NCI-H1048 (cell line): ENCODE measurements at regions not wholly inside any gene's neighbourhood (a gene's known extent, or its start where the extent isn't known, plus 50 kb on each side); places are given as distances from the start of the nearest gene placed in this dataset.

Experiments used
- DNase-seq: peaks from one replicate; lab custom pipeline; 2025; lab: John Stamatoyannopoulos, UW

GRCh38 chr10:128497660-128498377 is 371.6 kb upstream of the MKI67 start:
- no peak for DNase-seq

- no peak for DNase-seq
These were observed 372.1 kb upstream of the MKI67 start for GRCh38 chr10:128498378-128498730.

- no peak for DNase-seq
These were observed 372.5 kb upstream of the MKI67 start for GRCh38 chr10:128498746-128499145.

GRCh38 chr10:128499486-128499885 is 373.3 kb upstream of the MKI67 start:
- DNase-seq: no peak

- DNase-seq: no peak
These were observed 373.7 kb upstream of the MKI67 start for GRCh38 chr10:128499956-128500355.

GRCh38 chr10:128500642-128501041 is 374.4 kb upstream of the MKI67 start:
- no peak for DNase-seq

GRCh38 chr10:128505346-128505745 is 379.1 kb upstream of the MKI67 start:
- no peak for DNase-seq

DNA sequence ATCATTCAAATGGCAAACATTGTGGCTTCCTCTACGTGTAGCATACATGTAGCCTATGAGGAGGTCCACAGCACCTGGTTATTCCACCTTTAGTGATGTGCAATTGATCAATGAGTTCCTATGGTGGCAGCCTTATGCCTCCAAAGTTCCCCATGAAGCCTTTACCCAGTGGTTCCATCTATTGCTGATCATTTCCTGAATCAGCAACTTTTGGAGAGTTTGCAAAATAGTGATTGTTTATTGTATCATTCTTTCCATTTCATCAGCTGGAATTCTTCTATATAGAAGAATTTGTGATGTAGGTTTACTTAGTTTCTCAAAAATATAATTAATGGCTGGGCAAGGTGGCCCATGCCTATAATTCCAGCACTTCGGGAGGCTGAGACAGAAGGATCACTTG is 380.2 kb upstream of the MKI67 start:
- no peak for DNase-seq

DNA sequence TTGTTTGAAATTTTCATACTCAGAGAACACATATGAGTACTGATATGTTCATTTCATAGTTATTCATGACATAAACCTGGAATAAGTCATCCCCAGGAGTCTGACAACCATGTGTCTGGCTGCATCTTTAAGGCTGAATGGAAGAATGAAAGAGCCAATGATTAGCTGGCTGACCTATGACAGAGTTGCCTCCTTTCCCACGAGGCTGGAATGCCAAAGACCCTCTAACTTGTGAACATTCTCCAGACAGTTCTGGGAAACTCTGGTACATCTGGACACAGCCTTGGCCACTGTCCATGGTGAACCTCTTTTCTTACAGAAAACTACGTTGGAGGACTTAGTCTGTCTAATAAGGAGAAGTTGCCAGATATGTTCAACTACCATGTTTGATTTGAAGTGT is 380.8 kb upstream of the MKI67 start:
- DNase-seq: no peak

DNA sequence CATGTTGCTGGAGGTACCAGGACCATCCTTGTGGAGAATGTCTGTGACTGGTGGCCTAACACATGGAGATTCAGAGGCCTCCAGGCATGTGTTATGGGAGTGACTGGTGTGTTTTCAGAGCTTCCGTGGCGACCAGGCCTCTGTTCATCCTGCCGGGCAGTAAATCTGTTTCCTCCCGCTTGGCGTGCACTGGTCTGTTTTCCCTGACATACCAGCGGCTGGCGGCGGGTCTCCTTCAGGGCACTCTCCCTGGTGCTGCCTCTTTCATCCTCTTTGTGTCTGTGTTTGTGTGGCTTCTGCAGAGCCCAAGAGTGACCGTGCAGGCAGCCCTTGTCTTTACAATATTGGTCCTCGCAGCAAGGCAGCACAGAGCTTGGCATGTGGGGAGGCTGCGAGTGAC is 385.1 kb upstream of the MKI67 start:
- DNase-seq: no peak

DNA sequence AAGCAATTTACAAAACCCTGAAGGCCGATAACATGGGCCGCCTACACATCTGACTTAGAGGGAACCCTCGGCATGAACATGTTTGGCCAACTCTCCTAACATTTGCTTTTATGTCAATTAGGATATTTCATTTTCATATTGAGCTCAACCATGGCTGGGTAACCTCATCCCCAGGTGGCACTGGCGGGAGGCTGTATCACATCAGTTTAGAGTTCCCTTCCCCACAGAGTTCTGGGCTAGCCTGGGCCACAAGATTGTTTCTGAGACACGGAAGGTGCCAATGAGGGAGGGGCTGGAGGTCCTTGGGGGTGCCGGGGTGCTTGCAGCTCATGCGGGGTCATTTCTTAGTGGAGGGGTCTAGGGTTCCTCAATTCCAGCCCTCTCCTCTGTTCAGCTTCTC is 386.5 kb upstream of the MKI67 start:
- DNase-seq: no peak

- no peak for DNase-seq
These were observed 388.3 kb upstream of the MKI67 start for GRCh38 chr10:128514536-128514935.

GRCh38 chr10:128516180-128516579 is 390.0 kb upstream of the MKI67 start:
- no peak for DNase-seq

- DNase-seq: no peak
These were observed 390.9 kb upstream of the MKI67 start for GRCh38 chr10:128517167-128517566.

DNA sequence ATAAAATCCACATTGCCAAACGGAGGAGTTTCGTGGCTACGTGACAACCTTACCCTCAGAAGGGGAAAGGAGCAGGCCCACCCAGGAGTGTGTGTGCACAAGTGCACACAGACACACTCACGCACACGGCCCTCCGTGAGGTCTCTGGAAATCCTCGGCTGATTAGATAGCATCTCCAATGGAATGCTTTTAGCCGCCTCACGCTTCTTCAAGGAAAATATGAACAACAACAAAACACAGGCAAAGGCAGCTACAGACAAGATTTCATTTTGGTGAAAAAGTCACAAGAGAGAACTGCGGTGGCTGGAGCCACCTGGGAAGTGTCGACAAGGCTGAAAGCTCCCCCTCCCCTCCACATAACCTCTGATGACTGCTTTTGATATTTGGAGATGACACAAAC is 391.8 kb upstream of the MKI67 start:
- DNase-seq: no peak

DNA sequence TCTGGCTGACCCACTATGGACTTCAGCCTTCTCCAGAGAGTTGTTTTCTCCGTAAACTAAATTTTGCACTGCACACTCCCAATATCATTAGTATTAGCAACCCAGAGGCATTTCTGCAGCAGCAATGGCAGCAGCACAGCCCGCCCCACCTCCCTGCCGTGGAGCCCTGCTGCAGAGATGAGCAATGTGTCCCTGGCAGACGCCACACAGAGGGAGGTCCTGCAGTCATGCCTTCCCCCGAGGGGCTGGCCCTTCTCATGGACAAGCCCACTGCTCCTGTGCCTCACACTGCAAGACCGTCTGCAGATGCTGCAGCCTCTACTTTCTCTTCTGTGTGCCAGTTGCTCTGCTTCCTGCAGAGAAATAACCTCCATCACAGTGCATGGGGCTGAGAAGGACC is 393.4 kb upstream of the MKI67 start:
- no peak for DNase-seq

DNA sequence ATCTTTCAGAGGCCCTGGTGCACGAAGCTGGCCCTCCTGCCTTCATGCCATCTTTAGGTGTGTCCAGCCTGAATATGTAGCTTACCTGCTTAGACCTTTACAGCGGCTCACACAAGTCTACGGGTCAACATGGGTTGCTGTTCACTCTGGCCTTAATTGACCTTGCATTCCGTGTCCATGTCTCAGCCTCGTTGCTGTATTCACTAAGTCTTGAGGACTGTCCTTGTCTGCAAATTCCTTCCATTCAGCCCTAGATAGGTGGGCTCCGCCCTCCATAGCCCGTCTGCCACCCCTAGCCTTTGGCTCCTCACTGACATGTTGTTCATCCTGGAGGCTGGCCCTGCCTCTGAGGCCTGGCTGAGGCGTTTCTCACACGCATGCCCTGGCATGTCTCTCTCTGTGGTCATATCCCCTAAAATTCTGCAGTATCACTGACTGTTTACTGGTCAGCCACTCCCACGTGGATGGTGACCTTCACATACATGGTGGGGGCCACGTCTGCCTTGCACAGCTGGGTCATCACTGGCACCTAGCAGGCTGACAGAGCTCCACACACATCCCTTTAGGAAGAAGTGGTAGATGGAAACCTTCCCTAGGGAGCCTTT is 394.1 kb upstream of the MKI67 start:
- DNase-seq: no peak

GRCh38 chr10:128522551-128523308 is 396.5 kb upstream of the MKI67 start:
- no peak for DNase-seq

DNA sequence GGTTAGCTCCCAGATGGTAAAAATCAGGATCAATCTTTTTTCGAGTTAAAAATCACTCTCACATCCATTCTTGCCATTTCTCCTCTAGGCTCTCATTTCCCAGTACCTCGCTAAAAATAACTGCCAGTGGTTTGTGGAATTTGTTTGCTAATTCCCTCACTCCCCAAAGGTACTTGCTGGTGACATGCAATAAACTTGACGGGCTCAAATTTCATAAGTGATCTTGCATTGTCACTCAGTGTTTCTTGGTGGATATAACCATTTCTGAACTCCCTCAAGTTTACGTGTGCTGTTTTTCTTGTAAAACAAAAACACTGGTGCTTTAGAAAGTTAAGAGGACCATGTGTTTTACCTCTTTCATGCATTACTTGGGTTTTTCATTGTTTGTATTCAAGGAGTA is 399.2 kb upstream of the MKI67 start:
- no peak for DNase-seq

GRCh38 chr10:128525936-128526335 is 399.7 kb upstream of the MKI67 start:
- no peak for DNase-seq

DNA sequence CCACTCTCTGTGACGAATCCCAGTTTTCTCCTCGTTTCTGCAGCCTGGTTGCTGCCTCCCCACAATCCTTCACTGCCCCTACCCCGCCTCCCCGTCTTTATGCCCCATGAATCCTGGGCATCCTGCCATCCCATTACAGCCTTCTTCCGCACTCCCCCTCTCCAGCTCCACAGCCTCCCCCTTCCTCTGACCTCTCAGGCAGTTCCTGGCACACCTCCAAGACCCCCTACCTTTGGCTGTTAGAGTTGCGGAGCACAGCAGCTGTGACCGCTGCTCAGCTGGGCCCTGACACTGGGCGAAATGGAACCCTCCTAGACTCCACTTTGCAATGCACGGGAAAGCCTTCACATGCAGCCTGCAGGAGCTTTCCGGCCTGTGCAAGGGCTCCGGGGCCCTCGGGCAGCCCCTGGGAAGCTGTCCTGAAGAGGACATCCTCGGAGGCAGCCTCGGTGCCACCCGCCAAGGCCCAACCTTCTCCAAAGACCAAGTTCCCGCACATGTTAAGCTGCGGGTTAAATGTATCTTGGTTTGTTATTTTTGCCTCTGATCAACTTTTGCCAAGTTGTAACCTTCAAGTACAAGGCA is 400.7 kb upstream of the MKI67 start:
- no peak for DNase-seq

GRCh38 chr10:128527711-128528110 is 401.5 kb upstream of the MKI67 start:
- no peak for DNase-seq

DNA sequence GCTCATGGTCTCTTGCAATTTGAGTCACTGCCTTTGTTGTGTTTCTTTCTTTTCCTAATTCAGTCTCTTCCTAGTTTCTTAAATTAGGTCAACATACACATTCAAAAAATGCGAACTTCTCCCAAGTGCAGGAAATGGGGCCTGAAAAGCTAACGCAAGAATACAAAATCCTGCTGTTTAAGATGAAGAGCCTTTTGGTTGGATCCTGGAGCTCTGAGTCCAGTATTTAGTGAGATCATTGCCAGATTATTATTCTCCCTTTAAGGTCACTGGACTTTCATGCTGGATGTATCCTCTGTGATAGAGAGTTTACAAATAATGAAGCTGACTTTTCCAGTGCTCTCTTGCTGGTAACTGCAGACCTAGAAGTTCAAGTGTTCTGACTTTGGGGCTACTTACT is 401.9 kb upstream of the MKI67 start:
- DNase-seq: no peak
